ENCODE measurements at regions not wholly inside any gene's neighbourhood (a gene's known extent, or its start where the extent isn't known, plus 50 kb on each side); places are given as distances from the start of the nearest gene placed in this dataset.

DNA sequence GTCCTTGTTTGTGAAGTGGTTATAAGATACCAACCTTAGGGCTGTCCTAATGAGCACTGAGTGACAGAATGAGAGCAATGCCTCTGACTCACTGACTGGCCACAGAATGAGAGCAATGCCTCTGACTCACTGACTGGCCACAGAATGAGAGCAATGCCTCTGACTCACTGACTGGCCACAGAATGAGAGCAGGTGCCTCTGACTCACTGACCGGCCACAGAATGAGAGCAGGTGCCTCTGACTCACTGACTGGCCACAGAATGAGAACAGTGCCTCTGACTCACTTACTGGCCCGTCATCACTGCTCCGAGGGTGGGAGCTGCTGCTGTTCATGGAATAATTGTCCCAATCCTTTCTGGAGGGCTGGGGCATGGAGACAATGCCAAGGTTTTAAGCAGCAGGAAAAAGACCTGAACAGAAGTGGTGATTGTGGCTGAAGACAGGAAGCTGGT, 265.2 kb upstream of the PPP2R2D start:
- ATAC-seq (no peak), DNase-seq (no peak)

- ATAC-seq (no peak), DNase-seq (no peak)
Measured at GRCh38 chr10:131636116-131636515, 264.7 kb upstream of the PPP2R2D start.

DNA sequence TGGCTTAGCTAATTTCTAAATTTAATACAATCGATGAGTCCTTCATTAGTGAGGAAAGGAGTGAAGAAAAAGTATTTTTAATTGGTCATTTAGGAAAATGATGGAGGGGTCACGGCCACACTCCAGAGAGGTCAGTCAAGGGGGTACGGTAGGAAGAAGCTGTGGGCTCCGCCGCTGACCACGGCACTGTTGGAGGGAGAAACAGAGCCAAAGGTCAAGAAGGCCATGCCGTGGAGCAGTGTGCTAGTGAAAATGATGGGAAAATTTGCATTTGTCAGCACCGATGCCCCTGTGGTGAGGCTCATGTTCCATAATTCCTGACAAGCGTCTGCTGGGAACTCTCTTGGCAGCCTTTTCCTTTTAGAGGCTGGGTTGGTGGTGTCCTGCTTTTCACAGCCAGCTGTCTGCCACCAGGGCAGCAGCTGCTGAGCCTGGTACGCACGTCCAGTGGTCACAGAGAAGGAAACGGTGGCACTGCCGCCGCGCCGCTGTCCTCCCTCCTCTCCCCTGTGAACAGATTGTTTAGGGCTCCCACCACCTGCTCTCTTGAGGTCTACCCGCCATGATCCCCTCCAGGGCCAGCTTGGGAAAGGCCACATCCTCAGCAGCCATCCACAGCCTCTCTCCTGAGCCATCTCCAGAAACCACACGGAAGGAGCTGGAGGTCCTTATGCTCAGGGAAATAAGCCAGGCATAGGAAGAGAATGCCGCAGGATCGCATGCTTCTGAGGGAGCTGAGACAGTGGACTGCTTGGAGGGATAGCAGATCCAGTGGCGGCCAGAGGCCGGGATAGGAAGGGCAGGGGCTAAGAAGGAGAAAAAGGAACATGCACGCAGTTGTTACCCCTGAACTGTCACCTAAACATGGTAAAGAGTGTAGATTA, 263.7 kb upstream of the PPP2R2D start:
- ATAC-seq (no peak), DNase-seq (no peak)

DNA sequence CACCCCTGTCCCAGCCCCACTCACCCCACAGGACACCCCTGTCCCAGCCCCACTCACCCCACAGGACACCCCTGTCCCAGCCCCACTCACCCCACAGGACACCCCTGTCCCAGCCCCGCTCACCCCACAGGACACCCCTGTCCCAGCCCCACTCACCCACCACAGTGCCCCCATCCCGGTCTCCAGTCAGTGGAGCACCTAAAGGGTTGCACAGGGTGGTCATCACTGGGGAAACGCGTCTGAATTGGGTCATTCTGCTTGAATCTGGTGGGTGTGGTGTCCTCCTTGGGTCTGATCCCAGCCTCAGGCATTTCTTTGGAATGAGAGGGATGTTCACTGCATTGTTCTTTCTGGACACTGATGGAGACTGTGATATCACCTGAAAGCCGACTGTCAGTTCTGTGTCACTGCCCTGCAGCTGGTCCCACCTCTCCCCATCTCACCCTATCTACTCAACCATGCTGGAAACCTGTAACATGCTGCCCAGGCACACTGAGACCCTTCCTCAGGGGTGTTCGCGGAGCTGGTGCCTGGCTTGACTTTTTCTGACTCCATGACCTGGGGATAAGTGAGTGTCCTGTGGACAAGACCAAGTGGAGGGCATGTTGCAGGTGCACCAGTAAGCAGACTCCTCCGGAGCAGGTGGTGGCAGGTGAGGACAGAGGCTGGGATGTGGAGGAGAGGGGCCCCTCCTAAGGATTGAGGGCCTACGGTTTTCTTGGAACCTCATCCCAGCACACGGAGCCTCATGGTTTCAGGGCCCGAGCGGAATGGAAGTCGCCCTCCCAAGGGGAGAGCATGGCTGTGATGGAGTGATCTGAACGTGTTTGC, 262.5 kb upstream of the PPP2R2D start:
- DNase-seq, result no peak
- no peak for ATAC-seq

DNA sequence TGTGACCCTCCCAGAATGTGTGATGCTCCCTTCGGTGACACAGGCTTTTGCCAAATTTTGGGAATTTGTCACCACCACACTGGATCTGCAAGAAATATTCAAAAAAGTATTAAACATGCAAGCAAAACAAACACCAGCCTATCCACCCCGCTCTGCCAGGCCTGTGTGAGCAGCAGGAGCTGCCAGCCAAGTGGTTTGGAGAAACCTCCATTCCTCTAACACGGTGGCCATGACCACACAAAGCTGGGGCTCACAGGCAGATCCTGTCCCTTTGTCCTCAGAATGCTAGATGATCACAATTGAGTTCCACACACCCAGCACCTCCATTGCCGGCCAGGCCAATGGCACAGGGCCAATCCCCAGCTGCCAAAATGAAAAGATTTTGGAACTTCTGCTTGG, 261.9 kb upstream of the PPP2R2D start:
- DNase-seq, result no peak

GRCh38 chr10:131640045-131640644, 260.7 kb upstream of the PPP2R2D start:
- DNase-seq, result no peak
- no peak for ATAC-seq

More for the DNA sequence above, 261.9 kb upstream of the PPP2R2D start:
- ATAC-seq, result no peak

GRCh38 chr10:131641231-131641630, 259.6 kb upstream of the PPP2R2D start:
- ATAC-seq, result peak; percentile 80
- DNase-seq, result peak; percentile 6

GRCh38 chr10:131641898-131642297, 258.9 kb upstream of the PPP2R2D start:
- ATAC-seq (no peak), DNase-seq (no peak)

DNA sequence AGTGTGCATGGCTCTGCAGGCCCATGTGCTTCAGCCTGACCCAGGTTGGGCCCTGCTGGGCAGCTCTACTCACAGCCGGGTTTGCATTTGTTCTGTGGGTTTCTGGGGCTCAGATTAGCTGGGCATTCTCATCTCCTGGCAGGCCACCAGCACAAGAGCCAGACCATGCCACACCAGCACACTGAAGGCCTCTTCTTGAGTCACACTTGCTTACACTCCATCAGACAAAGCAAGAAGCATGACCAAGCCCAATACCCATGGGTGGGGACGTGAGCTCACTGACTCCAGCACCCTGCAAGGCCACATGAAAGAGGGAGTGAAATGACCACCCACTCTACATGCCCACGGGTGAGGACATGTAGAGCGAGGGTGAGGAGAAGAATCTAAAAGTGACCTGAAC, 257.8 kb upstream of the PPP2R2D start:
- no peak for ATAC-seq
- DNase-seq, result no peak

DNA sequence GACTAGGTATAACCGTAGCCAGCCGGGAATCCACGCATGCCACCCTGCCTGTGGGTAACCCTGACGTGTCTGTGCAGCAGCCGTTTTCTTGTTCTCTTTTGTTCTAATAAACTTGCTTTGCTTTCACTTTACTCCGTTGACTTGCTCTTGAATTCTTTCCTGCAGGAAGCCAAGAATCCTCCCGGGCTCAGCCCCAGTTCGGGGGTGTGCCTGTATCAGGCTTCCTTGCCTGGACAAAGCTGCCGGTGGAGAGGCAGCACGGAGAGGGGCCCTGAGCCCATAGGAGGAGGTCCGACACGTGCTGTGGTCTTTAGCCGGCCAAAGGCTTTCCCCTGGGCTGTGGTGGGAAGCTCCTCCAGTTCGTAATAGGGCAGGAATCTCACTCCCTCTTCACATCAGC, 256.5 kb upstream of the PPP2R2D start:
- no peak for DNase-seq
- no peak for ATAC-seq

DNA sequence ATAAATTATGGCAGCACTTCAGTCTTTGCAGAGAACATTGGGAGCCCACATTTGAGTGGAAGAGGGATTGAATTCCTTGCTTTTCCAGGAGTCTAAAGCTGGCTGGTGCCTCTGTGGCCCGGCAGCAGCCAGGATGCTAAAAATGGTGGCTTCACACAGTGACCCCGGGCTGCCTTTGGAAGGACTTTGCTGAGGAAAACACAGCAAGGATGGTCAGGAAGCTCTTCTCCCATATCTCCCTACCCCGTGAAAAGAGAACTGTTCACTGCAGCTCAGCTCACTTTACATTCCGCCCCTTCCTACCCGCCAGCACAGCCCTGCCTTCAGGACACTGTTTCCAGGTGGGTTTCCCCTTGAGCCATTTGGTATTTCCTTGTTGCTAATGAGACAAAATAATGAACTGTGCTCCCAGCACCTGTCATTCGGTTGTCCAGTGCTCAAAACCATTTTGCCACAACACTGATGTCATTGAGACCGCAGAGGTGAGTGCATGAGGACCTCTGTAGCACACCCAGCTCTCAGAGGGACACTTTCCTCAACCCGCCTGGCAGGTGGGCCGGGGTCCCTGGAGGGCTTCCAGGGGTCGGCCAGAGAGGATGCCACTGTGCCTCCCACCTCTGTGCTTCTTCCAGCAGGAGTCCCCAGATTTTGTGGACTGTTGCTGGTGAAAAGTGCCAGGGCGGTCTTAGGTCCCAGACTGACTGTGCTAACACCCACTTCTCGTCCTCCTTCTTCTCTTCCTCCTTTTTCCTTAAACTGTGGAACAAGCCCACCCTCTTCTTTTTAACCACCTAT, 255.7 kb upstream of the PPP2R2D start:
- DNase-seq, result no peak
- ATAC-seq, result no peak

DNA sequence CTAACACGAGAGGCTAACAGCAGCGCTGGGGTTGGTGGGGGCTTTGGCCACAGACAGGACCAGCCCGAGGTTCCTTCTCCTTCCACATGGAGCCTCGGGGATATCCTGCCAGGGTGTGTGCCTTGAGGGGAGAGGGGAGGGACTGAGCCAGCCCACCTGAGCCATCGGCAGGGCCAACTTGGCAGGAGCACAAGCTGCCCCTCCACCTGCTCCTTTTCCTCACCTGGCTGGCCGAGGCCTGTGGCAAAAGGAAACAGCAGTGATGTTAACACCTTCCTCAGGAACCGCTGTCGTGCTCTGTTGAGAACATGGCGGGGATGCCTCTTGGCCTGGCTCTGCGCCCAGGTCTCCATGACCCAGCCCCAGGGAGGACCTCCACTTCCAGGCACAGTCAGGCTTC, 255.1 kb upstream of the PPP2R2D start:
- DNase-seq (no peak), ATAC-seq (no peak)

DNA sequence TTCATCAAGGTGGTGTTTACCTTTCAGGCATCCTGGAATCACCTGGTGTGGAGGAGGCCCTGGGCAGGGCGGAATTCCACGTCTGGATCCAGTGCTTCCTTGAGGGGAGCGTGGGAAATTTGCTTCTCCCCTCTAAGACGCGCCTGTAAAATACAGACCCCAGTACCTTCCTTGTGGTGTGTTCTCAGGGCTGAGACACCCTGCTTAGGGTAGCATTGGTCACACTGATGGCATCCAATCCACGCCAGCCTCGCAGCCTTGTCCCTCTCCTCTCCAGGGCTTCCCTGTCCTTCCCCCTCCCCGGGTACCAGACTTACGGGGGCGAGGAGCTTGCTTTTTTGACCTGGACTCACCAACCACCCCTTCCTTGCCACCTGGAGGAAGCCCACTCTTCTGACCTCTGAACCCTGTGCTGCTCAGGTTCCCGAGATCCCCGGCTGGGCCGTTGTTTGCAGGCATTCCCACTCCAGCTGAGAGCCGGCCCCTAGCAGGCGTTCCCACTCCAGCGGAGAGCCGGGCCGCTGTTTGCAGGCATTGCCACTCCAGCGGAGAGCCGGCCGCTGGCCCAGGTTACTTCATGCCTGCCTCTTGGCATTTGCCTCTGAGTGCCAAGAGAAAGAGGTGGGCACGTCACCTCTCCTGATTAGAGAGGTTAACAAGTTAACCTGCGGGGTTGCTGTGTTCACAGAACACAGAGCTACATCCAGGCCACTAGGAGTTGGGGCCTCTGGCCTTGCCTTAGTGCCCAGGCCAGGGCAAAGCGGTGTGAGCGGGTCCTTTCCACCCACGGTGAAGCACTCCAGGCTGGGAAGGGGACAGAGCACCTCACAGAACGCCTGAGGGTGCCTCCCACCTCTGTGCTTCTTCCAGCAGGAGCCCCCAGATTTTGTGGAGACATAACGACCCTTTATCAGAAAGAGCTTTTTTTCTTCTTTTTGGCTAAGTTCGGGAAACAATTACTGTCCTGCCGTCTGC, 254.0 kb upstream of the PPP2R2D start:
- no peak for ATAC-seq
- DNase-seq, result no peak

DNA sequence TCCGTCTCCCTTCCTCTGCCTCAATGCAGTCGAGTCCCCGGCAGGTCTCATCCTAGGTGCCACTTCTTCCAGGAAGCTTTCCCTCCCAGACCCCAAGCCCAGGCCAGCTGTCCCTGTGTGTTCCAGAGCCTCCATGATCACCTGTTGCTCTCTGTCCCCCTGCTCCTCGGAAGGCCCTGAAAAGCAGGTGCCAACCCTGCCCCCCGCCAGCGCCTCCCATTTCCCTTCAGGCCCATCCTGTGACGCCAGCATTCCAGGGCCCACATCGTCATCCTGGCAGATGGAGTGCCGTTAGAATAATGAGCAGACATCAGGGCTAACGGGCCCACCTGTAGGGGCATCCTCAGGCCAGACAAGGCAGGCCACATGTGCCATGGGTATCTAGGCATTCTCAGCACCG, 253.0 kb upstream of the PPP2R2D start:
- ATAC-seq (no peak), DNase-seq (no peak)

GRCh38 chr10:131648386-131649020, 252.3 kb upstream of the PPP2R2D start:
- ATAC-seq, result no peak

GRCh38 chr10:131649617-131650016, 251.2 kb upstream of the PPP2R2D start:
- no peak for DNase-seq
- ATAC-seq, result no peak

More at GRCh38 chr10:131648386-131649020, 252.3 kb upstream of the PPP2R2D start:
- no peak for DNase-seq

DNA sequence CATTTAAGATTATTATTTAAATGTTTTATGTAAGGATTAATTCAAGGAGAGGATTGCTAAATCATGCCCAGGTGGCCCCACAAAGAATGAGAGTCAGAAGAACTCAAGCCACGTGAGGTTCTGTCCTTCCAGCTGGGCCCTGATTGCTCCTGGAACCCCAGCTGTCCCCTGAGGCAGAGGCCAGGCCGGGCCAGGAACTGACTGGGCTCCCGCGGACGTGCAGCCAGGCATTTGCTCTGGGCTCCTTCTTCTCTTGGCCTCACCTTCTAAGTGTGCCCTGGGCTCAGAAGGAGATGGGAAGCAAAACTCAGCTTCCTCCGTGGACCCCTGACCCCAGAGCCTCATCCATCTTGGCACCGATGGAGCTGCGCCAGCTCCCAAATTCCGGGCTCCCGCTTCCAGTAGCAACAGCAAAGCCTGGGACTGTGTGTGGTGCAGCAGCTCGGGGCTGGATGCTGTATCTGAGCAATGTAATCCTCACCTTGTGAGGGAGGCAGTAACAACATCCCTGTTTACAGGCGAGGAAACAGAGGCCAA, 250.6 kb upstream of the PPP2R2D start:
- DNase-seq, result no peak
- no peak for ATAC-seq

- ATAC-seq (no peak), DNase-seq (no peak)
Measured at GRCh38 chr10:131650771-131651673, 249.8 kb upstream of the PPP2R2D start.
